Endothelial cell of umbilical vein (primary cell): ENCODE measurements at regions not wholly inside any gene's neighbourhood (a gene's known extent, or its start where the extent isn't known, plus 50 kb on each side); places are given as distances from the start of the nearest gene placed in this dataset.

ENCODE experiments used
- BruUV-seq: library from RNA; stranded (reverse); fragments of 400-500 nt; replicated peaks from 2 replicates; lab custom pipeline; 2021; lab: Mats Ljungman, UMichigan
- CTCF ChIA-PET: fragments of 300-600, 350-600 bp; sonication (Branson Sonifier 250); formaldehyde crosslinking; loops from one replicate; lab custom pipeline; 2021; ENCODE audit warnings: antibody characterized with exemption, inconsistent platforms; lab: Charles Lee
- POLR2A ChIA-PET: fragments of 300-600, 350-600 bp; sonication (Branson Sonifier 250); formaldehyde crosslinking; loops from one replicate; lab custom pipeline; 2021; ENCODE audit warnings: antibody characterized with exemption, inconsistent platforms; lab: Charles Lee
- DNase-seq: peaks from one replicate; pipeline ENCODE4 v3.0.0-alpha.2; 2011; ENCODE audit warnings: low read depth, low spot score
- FAIRE-seq: peaks from 2 replicates; lab custom pipeline; 2011; peaks lifted over from hg19 to GRCh38; lab: Jason Lieb, UNC
- H2AFZ ChIP-seq: 2 replicates; pipeline ENCODE4 v1.6.0; 2012; ENCODE audit warnings: low read depth, low read length, control low read depth, inconsistent platforms
- H3K27ac ChIP-seq: 2 replicates; pipeline ENCODE4 v1.5.1; 2011; ENCODE audit warnings: low read depth, mild to moderate bottlenecking, control low read depth, low read length, moderate library complexity; ENCODE audit not compliant: insufficient read depth
- H3K27me3 ChIP-seq, 2 experiments: 2 replicates each; pipeline versions ENCODE4 v1.6.0 to v1.6.1; 2011; ENCODE audit warnings: low read length in 2 of 2, mixed read lengths in 1 of 2; ENCODE audit not compliant: control insufficient read depth in 2 of 2, insufficient read depth in 2 of 2
- H3K36me3 ChIP-seq, 2 experiments: 2 replicates in 1 of 2; 3 replicates in 1 of 2; pipeline ENCODE4 v1.5.1; 2011; ENCODE audit warnings: low read length in 2 of 2, mild to moderate bottlenecking in 1 of 2, moderate library complexity in 1 of 2; ENCODE audit not compliant: control insufficient read depth in 2 of 2, insufficient read depth in 2 of 2; ENCODE audit errors: extremely low read depth in 1 of 2
- H3K4me1 ChIP-seq: 3 replicates; pipeline ENCODE4 v1.5.1; 2011; ENCODE audit warnings: mild to moderate bottlenecking, low read length; ENCODE audit not compliant: control insufficient read depth, insufficient read depth; ENCODE audit errors: extremely low read depth
- H3K4me2 ChIP-seq: 2 replicates; pipeline ENCODE4 v1.6.1; 2011; ENCODE audit warnings: low read length, control low read depth, mixed read lengths; ENCODE audit not compliant: insufficient read depth
- H3K4me3 ChIP-seq, 3 experiments: fragments of 200-600 bp in 1 of 3; sonication (generic), shearing (Covaris generic) in 1 of 3; replicated peaks in 1 of 3; 2 replicates each; pipeline ENCODE4 v1.5.1; 2011 to 2016; ENCODE audit warnings: control low read depth in 3 of 3, low read length in 3 of 3, mild to moderate bottlenecking in 2 of 3, inconsistent platforms in 1 of 3, low read depth in 1 of 3, moderate library complexity in 1 of 3; ENCODE audit not compliant: insufficient read depth in 1 of 3
- H3K79me2 ChIP-seq: 2 replicates; pipeline ENCODE4 v1.6.0; 2012; ENCODE audit warnings: low read length, inconsistent platforms; ENCODE audit not compliant: control insufficient read depth, insufficient read depth
- H3K9ac ChIP-seq: replicated peaks from 2 replicates; pipeline ENCODE3; 2011; ENCODE audit warnings: low read length, control low read depth; ENCODE audit not compliant: insufficient read depth; ENCODE audit errors: extremely low read depth
- H3K9me1 ChIP-seq: replicated peaks from 3 replicates; pipeline ENCODE4 v1.6.0; 2011; ENCODE audit warnings: mild to moderate bottlenecking, low read length; ENCODE audit not compliant: control insufficient read depth, insufficient read depth; ENCODE audit errors: extremely low read depth
- H3K9me3 ChIP-seq: replicated peaks from 2 replicates; pipeline ENCODE4 v1.5.1; 2012; ENCODE audit warnings: low read length, inconsistent platforms; ENCODE audit not compliant: control insufficient read depth, insufficient read depth
- H4K20me1 ChIP-seq: replicated peaks from 2 replicates; pipeline ENCODE3; 2011; ENCODE audit warnings: mild to moderate bottlenecking, low read length; ENCODE audit not compliant: control insufficient read depth, insufficient read depth; ENCODE audit errors: extremely low read depth
- EZH2 ChIP-seq: IDR thresholded peaks from 2 replicates; pipeline ENCODE4 v1.6.1; 2012; ENCODE audit warnings: borderline replicate concordance, low read depth, mild to moderate bottlenecking, moderate library complexity, low read length, inconsistent platforms; ENCODE audit not compliant: severe bottlenecking
- FOS ChIP-seq: IDR thresholded peaks from 2 replicates; pipeline ENCODE4 v1.6.1; 2011; ENCODE audit warnings: mild to moderate bottlenecking, low read length, moderate library complexity, borderline replicate concordance; ENCODE audit not compliant: insufficient read depth
- MYC ChIP-seq: IDR thresholded peaks from one replicate; pipeline ENCODE4 v1.6.1; 2011; ENCODE audit warnings: mild to moderate bottlenecking, low read depth, low read length
- POLR2A ChIP-seq: IDR thresholded peaks from 2 replicates; pipeline ENCODE4 v1.6.1; 2012; ENCODE audit warnings: low read depth, mild to moderate bottlenecking, control low read depth, low read length
- POLR2AphosphoS5 ChIP-seq: IDR thresholded peaks from 2 replicates; pipeline ENCODE4 v1.6.1; 2012; ENCODE audit warnings: low read depth, mild to moderate bottlenecking, control low read depth, low read length, moderate library complexity; ENCODE audit not compliant: insufficient read depth
- dilution Hi-C: fragments of 300-500 bp; cut with MboI; formaldehyde crosslinking; loops from one replicate; pipeline ENCODE4 v1.15.0; 2019; ENCODE audit warnings: low sequenced_read_pairs; ENCODE audit not compliant: extremely low pct_ligation_motif_present
- intact Hi-C: fragments of 100-400 bp; cut with micrococcal nuclease; formaldehyde crosslinking; loops from one replicate; pipeline ENCODE4 v1.10.0; 2022
- TF ChIP-seq, protein P1 (sequence below): IDR thresholded peaks from 2 replicates; pipeline ENCODE4 v1.6.1; 2011; ENCODE audit not compliant: insufficient read depth, insufficient read length
- TF ChIP-seq, protein P2 (sequence below), 2 donors: IDR thresholded peaks; 1 replicate in 1 of 2; 2 replicates in 1 of 2; pipeline ENCODE4 v1.5.1; 2011; ENCODE audit warnings: low read length in 2 of 2, mild to moderate bottlenecking in 2 of 2, moderate library complexity in 2 of 2, control low read depth in 1 of 2, inconsistent platforms in 1 of 2, low read depth in 1 of 2; ENCODE audit not compliant: insufficient read depth in 1 of 2; ENCODE audit errors: extremely low read depth in 1 of 2

DNA sequence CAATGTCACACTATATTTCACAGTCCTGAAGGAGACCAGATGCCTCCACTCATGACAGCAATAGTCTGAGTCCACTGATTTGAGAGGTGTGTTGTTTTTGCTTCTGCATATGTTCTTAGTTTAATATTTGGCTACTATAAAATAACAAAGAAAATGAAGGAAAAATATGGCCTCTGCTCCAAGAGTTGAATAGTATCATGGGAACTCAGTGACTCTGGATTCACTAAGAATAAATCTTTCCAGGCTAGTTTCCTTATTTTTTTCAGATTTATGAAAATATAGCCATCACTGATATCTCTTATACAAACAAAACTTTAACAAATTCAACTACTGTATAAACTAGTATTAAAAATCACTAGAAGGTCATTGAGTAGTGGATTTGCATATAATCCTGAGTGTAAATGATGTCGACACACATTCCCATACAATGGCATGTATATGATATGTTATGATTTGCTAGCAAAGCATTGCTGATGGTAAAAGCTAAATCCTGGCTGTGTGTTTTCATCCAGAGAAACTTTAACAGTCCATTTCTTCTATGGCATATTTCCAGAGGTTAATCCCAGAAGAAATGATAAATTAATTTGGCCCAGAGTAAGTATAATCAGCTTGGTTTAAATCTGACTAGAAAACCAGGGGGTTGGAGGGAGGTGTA lies 66.0 kb upstream of the VIPR2 start:
- Histone ChIP-seq H3K27me3 (no peaks in the 10 kb centered on the region), H3K9ac (no peak overlapping the region), H2AFZ (no peak overlapping the region), H3K4me1 (no peaks in the 10 kb centered on the region), H3K79me2 (no peaks in the 10 kb centered on the region), H4K20me1 (no peaks in the 10 kb centered on the region), H3K9me3 (peaks cover 2% of the 10 kb centered on the region), H3K4me2 (no peak overlapping the region), H3K27ac (no peak overlapping the region), H3K4me3 (no peak overlapping the region), H3K36me3 (no peaks in the 10 kb centered on the region), H3K9me1 (no peaks in the 10 kb centered on the region)
- intact Hi-C loops = no loop called here
- DNase-seq (no peak), FAIRE-seq (no peak)
- CTCF ChIA-PET = no interaction called here
- POLR2A ChIA-PET = no interaction called here
- BruUV-seq = no TSS peak
- TF ChIP-seq POLR2AphosphoS5 (no peak), POLR2A (no peak), FOS (no peak), MYC (no peak)
- TF ChIP-seq, protein P1, sequence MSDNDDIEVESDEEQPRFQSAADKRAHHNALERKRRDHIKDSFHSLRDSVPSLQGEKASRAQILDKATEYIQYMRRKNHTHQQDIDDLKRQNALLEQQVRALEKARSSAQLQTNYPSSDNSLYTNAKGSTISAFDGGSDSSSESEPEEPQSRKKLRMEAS = no peak
- dilution Hi-C loops = no loop called here

DNA sequence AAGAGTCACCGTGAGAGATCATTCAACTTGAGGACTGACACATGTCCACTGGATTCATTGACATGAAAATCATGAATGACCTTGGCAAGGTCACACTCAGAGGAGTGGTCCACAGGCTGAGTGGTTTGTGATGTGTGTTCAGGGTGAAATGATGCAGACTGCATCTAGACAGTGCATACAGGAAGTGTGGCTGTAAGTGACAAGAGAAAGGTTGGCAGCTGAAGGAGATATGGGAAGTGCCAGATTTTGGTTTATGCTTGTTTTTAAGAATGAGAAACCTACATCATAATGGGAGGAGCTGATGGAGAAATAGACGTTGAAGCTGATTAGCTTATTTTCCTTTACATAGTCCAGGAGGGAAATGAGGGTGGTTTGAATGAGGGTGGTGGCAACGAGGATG lies 64.8 kb upstream of the VIPR2 start:
- CTCF ChIA-PET = no interaction called here

More for the DNA sequence above, 64.8 kb upstream of the VIPR2 start:
- Histone ChIP-seq H3K4me2 (no peak overlapping the region), H4K20me1 (no peaks in the 10 kb centered on the region), H3K4me3 (no peak overlapping the region), H3K36me3 (no peaks in the 10 kb centered on the region), H3K79me2 (no peaks in the 10 kb centered on the region), H3K27me3 (no peaks in the 10 kb centered on the region), H3K9me1 (no peaks in the 10 kb centered on the region), H3K27ac (no peak overlapping the region), H3K9me3 (peaks cover 2% of the 10 kb centered on the region), H2AFZ (no peak overlapping the region), H3K9ac (no peak overlapping the region), H3K4me1 (no peaks in the 10 kb centered on the region)
- FAIRE-seq (no peak), DNase-seq (no peak)
- dilution Hi-C loops (no loop called here), intact Hi-C loops (no loop called here)
- POLR2A ChIA-PET = no interaction called here
- TF ChIP-seq EZH2 = no peak
- TF ChIP-seq, protein P2, sequence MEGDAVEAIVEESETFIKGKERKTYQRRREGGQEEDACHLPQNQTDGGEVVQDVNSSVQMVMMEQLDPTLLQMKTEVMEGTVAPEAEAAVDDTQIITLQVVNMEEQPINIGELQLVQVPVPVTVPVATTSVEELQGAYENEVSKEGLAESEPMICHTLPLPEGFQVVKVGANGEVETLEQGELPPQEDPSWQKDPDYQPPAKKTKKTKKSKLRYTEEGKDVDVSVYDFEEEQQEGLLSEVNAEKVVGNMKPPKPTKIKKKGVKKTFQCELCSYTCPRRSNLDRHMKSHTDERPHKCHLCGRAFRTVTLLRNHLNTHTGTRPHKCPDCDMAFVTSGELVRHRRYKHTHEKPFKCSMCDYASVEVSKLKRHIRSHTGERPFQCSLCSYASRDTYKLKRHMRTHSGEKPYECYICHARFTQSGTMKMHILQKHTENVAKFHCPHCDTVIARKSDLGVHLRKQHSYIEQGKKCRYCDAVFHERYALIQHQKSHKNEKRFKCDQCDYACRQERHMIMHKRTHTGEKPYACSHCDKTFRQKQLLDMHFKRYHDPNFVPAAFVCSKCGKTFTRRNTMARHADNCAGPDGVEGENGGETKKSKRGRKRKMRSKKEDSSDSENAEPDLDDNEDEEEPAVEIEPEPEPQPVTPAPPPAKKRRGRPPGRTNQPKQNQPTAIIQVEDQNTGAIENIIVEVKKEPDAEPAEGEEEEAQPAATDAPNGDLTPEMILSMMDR (IDR thresholded peaks at IDR 0.05; ENCODE audit: extremely low read depth in 1 of 2, insufficient read depth in 1 of 2, low read depth in 1 of 2, low read length in 2 of 2) = no peak
- no TSS peak for BruUV-seq
